ENCODE measurements at regions not wholly inside any gene's neighbourhood (a gene's known extent, or its start where the extent isn't known, plus 50 kb on each side); places are given as distances from the start of the nearest gene placed in this dataset.
A peak's percentile ranks its signal among the peaks of the same experiment; 100 is the strongest.

DNA sequence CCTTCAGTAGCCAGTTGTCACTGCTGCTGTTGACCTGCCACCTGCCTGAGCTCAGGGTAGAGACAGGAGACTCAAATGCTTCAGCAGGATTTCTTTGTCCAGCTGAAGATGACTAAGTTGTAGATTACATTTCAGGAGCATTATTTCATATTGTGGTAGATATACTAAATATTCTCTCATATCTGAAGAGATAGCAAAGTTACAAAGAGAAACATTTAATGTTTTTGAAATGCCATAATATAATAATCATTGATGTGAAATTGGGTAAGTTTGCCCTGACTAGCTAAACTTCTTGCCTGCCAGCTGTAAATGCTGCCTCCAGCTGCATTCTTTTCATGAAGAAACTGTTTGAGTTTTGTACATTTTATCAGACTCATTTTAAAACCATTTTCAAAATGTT, 247.6 kb upstream of the CNKSR2 start:
- Histone ChIP-seq H3K27me3 (ENCODE audit: control insufficient read depth, insufficient read depth, low read length) (no peaks in the 10 kb centered on the region), H4K20me1 (ENCODE audit: control insufficient read depth, extremely low read depth, insufficient read depth, low read length) (no peaks in the 10 kb centered on the region), H2AFZ (ENCODE audit: low read length) (no peak overlapping the region), H3K36me3 (ENCODE audit: control insufficient read depth, insufficient read depth, low read length) (no peaks in the 10 kb centered on the region), H3K79me2 (ENCODE audit: control insufficient read depth, insufficient read depth, low read length) (no peaks in the 10 kb centered on the region), H3K4me3 (replicated peaks in 1 of 4; ENCODE audit: control extremely low read depth in 1 of 4, insufficient read depth in 1 of 4, low read depth in 3 of 4, low read length in 4 of 4) (no peak overlapping the region), H3K9ac (ENCODE audit: insufficient read depth, low read length) (no peak overlapping the region), H3K4me2 (ENCODE audit: extremely low read depth, insufficient read depth, low read length) (no peak overlapping the region), H3K4me1 (ENCODE audit: control insufficient read depth, extremely low read depth, insufficient read depth, low read length) (no peaks in the 10 kb centered on the region), H3K27ac (ENCODE audit: insufficient read depth, low read length) (no peak overlapping the region), H3K9me3 (ENCODE audit: control insufficient read depth, insufficient read depth, low read depth, low read length) (no peaks in the 10 kb centered on the region)
- DNase-seq (ENCODE audit: low read depth in 2 of 2), result no peak
- no peak for TF ChIP-seq EZH2 (IDR thresholded peaks at IDR 0.05; ENCODE audit: low read length, missing control alignments)
- TF ChIP-seq, protein P1, sequence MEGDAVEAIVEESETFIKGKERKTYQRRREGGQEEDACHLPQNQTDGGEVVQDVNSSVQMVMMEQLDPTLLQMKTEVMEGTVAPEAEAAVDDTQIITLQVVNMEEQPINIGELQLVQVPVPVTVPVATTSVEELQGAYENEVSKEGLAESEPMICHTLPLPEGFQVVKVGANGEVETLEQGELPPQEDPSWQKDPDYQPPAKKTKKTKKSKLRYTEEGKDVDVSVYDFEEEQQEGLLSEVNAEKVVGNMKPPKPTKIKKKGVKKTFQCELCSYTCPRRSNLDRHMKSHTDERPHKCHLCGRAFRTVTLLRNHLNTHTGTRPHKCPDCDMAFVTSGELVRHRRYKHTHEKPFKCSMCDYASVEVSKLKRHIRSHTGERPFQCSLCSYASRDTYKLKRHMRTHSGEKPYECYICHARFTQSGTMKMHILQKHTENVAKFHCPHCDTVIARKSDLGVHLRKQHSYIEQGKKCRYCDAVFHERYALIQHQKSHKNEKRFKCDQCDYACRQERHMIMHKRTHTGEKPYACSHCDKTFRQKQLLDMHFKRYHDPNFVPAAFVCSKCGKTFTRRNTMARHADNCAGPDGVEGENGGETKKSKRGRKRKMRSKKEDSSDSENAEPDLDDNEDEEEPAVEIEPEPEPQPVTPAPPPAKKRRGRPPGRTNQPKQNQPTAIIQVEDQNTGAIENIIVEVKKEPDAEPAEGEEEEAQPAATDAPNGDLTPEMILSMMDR (conservative IDR thresholded peaks at IDR 0.05 in 1 of 2, IDR thresholded peaks at IDR 0.05 in 1 of 2; ENCODE audit: low read depth in 1 of 2, low read length in 2 of 2), result no peak

GRCh38 chrX:21131346-21131745, 242.9 kb upstream of the CNKSR2 start:
- no peaks in the 10 kb centered on the region for H3K36me3 ChIP-seq (ENCODE audit: control insufficient read depth, insufficient read depth, low read length)

DNA sequence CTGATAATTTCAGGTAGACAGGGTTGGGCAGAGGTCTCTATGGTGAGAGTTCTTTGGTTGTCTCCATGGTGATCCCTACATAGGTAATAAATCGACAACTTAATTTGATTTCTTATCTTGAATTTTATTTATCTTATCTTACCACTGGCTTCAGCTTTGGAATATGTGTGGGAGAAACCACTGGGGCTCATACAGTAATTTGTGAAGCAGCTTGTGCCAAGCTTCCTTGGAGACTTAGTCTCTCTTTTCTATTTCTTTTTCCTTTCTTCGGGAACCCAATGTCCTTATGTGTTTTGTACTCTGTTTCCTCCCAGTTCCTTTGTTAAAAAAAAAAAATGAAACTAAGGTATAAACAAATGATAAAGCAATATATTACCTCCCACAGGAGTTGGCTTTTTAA, 242.4 kb upstream of the CNKSR2 start:
- Histone ChIP-seq H3K36me3 (ENCODE audit: control insufficient read depth, insufficient read depth, low read length) (no peaks in the 10 kb centered on the region), H3K27ac (ENCODE audit: insufficient read depth, low read length) (no peak overlapping the region), H3K9me3 (ENCODE audit: control insufficient read depth, insufficient read depth, low read depth, low read length) (no peaks in the 10 kb centered on the region), H3K4me1 (ENCODE audit: control insufficient read depth, extremely low read depth, insufficient read depth, low read length) (no peaks in the 10 kb centered on the region), H3K27me3 (ENCODE audit: control insufficient read depth, insufficient read depth, low read length) (no peaks in the 10 kb centered on the region), H3K9ac (ENCODE audit: insufficient read depth, low read length) (no peak overlapping the region), H4K20me1 (ENCODE audit: control insufficient read depth, extremely low read depth, insufficient read depth, low read length) (no peaks in the 10 kb centered on the region), H2AFZ (ENCODE audit: low read length) (no peak overlapping the region), H3K4me3 (replicated peaks in 1 of 4; ENCODE audit: control extremely low read depth in 1 of 4, insufficient read depth in 1 of 4, low read depth in 3 of 4, low read length in 4 of 4) (no peak overlapping the region), H3K4me2 (ENCODE audit: extremely low read depth, insufficient read depth, low read length) (no peak overlapping the region), H3K79me2 (ENCODE audit: control insufficient read depth, insufficient read depth, low read length) (no peaks in the 10 kb centered on the region)
- DNase-seq (ENCODE audit: low read depth in 2 of 2), result peak in 1 of 2 donors; percentile 10
- no peak for TF ChIP-seq EZH2 (IDR thresholded peaks at IDR 0.05; ENCODE audit: low read length, missing control alignments)
- TF ChIP-seq, protein P1 (conservative IDR thresholded peaks at IDR 0.05 in 1 of 2, IDR thresholded peaks at IDR 0.05 in 1 of 2; ENCODE audit: low read depth in 1 of 2, low read length in 2 of 2), result no peak

More at GRCh38 chrX:21131346-21131745, 242.9 kb upstream of the CNKSR2 start:
- H3K79me2 ChIP-seq (ENCODE audit: control insufficient read depth, insufficient read depth, low read length), result no peaks in the 10 kb centered on the region
- DNase-seq (ENCODE audit: low read depth in 2 of 2), result peak in 1 of 2 donors; percentile 16
- no peak overlapping the region for H3K9ac ChIP-seq (ENCODE audit: insufficient read depth, low read length)
- no peak overlapping the region for H3K4me3 ChIP-seq (replicated peaks in 1 of 4; ENCODE audit: control extremely low read depth in 1 of 4, insufficient read depth in 1 of 4, low read depth in 3 of 4, low read length in 4 of 4)
- no peak overlapping the region for H3K27ac ChIP-seq (ENCODE audit: insufficient read depth, low read length)
- no peaks in the 10 kb centered on the region for H3K27me3 ChIP-seq (ENCODE audit: control insufficient read depth, insufficient read depth, low read length)
- no peak overlapping the region for H3K4me2 ChIP-seq (ENCODE audit: extremely low read depth, insufficient read depth, low read length)
- H2AFZ ChIP-seq (ENCODE audit: low read length), result no peak overlapping the region
- no peaks in the 10 kb centered on the region for H4K20me1 ChIP-seq (ENCODE audit: control insufficient read depth, extremely low read depth, insufficient read depth, low read length)
- no peaks in the 10 kb centered on the region for H3K4me1 ChIP-seq (ENCODE audit: control insufficient read depth, extremely low read depth, insufficient read depth, low read length)
- no peak for TF ChIP-seq EZH2 (IDR thresholded peaks at IDR 0.05; ENCODE audit: low read length, missing control alignments)
- TF ChIP-seq, protein P1 (conservative IDR thresholded peaks at IDR 0.05 in 1 of 2, IDR thresholded peaks at IDR 0.05 in 1 of 2; ENCODE audit: low read depth in 1 of 2, low read length in 2 of 2), result no peak
- no peaks in the 10 kb centered on the region for H3K9me3 ChIP-seq (ENCODE audit: control insufficient read depth, insufficient read depth, low read depth, low read length)

Data from fibroblast of lung (primary cell).